ENCODE measurements at regions not wholly inside any gene's neighbourhood (a gene's known extent, or its start where the extent isn't known, plus 50 kb on each side); places are given as distances from the start of the nearest gene placed in this dataset.
A peak's percentile ranks its signal among the peaks of the same experiment; 100 is the strongest.

- H3K9ac ChIP-seq (ENCODE audit: low read length) = no peak overlapping the region
- H3K4me1 ChIP-seq (ENCODE audit: control insufficient read depth, low read depth, low read length) = no peaks in the 10 kb centered on the region
- no peak overlapping the region for H3K18ac ChIP-seq (ENCODE audit: low read length)
- no peaks in the 10 kb centered on the region for H3K79me1 ChIP-seq (ENCODE audit: low read length)
- WGBS (ENCODE audit: extremely low coverage, insufficient coverage, low lambda C conversion rate) = no CpG with 5 or more reads among the region's 3 CpGs
- no peaks in the 10 kb centered on the region for H3K36me3 ChIP-seq (ENCODE audit: control insufficient read depth, insufficient read depth, low read length)
- no peak overlapping the region for H3K4me3 ChIP-seq (ENCODE audit: low read length)
- H3K27ac ChIP-seq (ENCODE audit: low read depth, low read length) = no peak overlapping the region
- no peak overlapping the region for H3K4me2 ChIP-seq (ENCODE audit: low read length)
- H2BK15ac ChIP-seq (replicated peaks; ENCODE audit: low read depth) = no peak overlapping the region
- no peaks in the 10 kb centered on the region for H3K79me2 ChIP-seq (ENCODE audit: control insufficient read depth, insufficient read depth, low read length)
- H4K8ac ChIP-seq (ENCODE audit: low read depth, low read length) = no peak overlapping the region
- no peak for DNase-seq
- H3K4ac ChIP-seq (ENCODE audit: low read depth, low read length) = no peak overlapping the region
- no peaks in the 10 kb centered on the region for H3K27me3 ChIP-seq (ENCODE audit: insufficient read depth, low read length, poor library complexity)
- H3K56ac ChIP-seq (ENCODE audit: low read length) = no peak overlapping the region
- H3K23ac ChIP-seq (ENCODE audit: low read length) = no peak overlapping the region
- no peak overlapping the region for H2BK5ac ChIP-seq (ENCODE audit: low read length)
- H2AK5ac ChIP-seq (ENCODE audit: low read length) = no peak overlapping the region
- no peak overlapping the region for H4K5ac ChIP-seq (ENCODE audit: low read length)
- H2BK120ac ChIP-seq (ENCODE audit: low read depth, low read length) = no peak overlapping the region
Observed at GRCh38 chr4:181989071-181989470, 254.1 kb upstream of the TENM3 start.

- H2BK5ac ChIP-seq (ENCODE audit: low read length) = no peak overlapping the region
- H4K8ac ChIP-seq (ENCODE audit: low read depth, low read length) = no peak overlapping the region
- no peak overlapping the region for H3K27ac ChIP-seq (ENCODE audit: low read depth, low read length)
- H3K79me2 ChIP-seq (ENCODE audit: control insufficient read depth, insufficient read depth, low read length) = no peaks in the 10 kb centered on the region
- no peak overlapping the region for H2AK5ac ChIP-seq (ENCODE audit: low read length)
- H4K5ac ChIP-seq (ENCODE audit: low read length) = no peak overlapping the region
- no peaks in the 10 kb centered on the region for H3K36me3 ChIP-seq (ENCODE audit: control insufficient read depth, insufficient read depth, low read length)
- no peak overlapping the region for H2BK15ac ChIP-seq (replicated peaks; ENCODE audit: low read depth)
- no peaks in the 10 kb centered on the region for H3K27me3 ChIP-seq (ENCODE audit: insufficient read depth, low read length, poor library complexity)
- no peak overlapping the region for H3K23ac ChIP-seq (ENCODE audit: low read length)
- no peaks in the 10 kb centered on the region for H3K79me1 ChIP-seq (ENCODE audit: low read length)
- H2BK120ac ChIP-seq (ENCODE audit: low read depth, low read length) = no peak overlapping the region
- H3K4ac ChIP-seq (ENCODE audit: low read depth, low read length) = no peak overlapping the region
- no peak overlapping the region for H3K56ac ChIP-seq (ENCODE audit: low read length)
- no CpG with 5 or more reads among the region's 7 CpGs for WGBS (ENCODE audit: extremely low coverage, insufficient coverage, low lambda C conversion rate)
- H3K4me1 ChIP-seq (ENCODE audit: control insufficient read depth, low read depth, low read length) = no peaks in the 10 kb centered on the region
- H3K18ac ChIP-seq (ENCODE audit: low read length) = no peak overlapping the region
- DNase-seq = no peak
- no peak overlapping the region for H3K9ac ChIP-seq (ENCODE audit: low read length)
- no peak overlapping the region for H3K4me3 ChIP-seq (ENCODE audit: low read length)
- H3K4me2 ChIP-seq (ENCODE audit: low read length) = no peak overlapping the region
Observed at GRCh38 chr4:181991369-181992108, 251.7 kb upstream of the TENM3 start.

- no peak overlapping the region for H3K4me3 ChIP-seq (ENCODE audit: low read length)
- no CpG with 5 or more reads among the region's 5 CpGs for WGBS (ENCODE audit: extremely low coverage, insufficient coverage, low lambda C conversion rate)
Observed at GRCh38 chr4:181998398-181999295, 244.6 kb upstream of the TENM3 start.

GRCh38 chr4:182000077-182000476 is 243.1 kb upstream of the TENM3 start:
- Histone ChIP-seq H3K4me2 (ENCODE audit: low read length) (no peak overlapping the region), H3K27ac (ENCODE audit: low read depth, low read length) (no peak overlapping the region), H3K4me3 (ENCODE audit: low read length) (no peak overlapping the region), H3K4me1 (ENCODE audit: control insufficient read depth, low read depth, low read length) (no peaks in the 10 kb centered on the region), H3K79me1 (ENCODE audit: low read length) (no peaks in the 10 kb centered on the region), H4K8ac (ENCODE audit: low read depth, low read length) (no peak overlapping the region), H3K4ac (ENCODE audit: low read depth, low read length) (no peak overlapping the region), H2AK5ac (ENCODE audit: low read length) (no peak overlapping the region), H2BK15ac (replicated peaks; ENCODE audit: low read depth) (no peak overlapping the region), H3K18ac (ENCODE audit: low read length) (no peak overlapping the region), H3K36me3 (ENCODE audit: control insufficient read depth, insufficient read depth, low read length) (no peaks in the 10 kb centered on the region), H3K9ac (ENCODE audit: low read length) (no peak overlapping the region), H2BK5ac (ENCODE audit: low read length) (no peak overlapping the region), H4K5ac (ENCODE audit: low read length) (no peak overlapping the region), H3K56ac (ENCODE audit: low read length) (no peak overlapping the region), H3K79me2 (ENCODE audit: control insufficient read depth, insufficient read depth, low read length) (no peaks in the 10 kb centered on the region), H2BK120ac (ENCODE audit: low read depth, low read length) (no peak overlapping the region), H3K27me3 (ENCODE audit: insufficient read depth, low read length, poor library complexity) (no peaks in the 10 kb centered on the region), H3K23ac (ENCODE audit: low read length) (no peak overlapping the region)
- no CpG with 5 or more reads among the region's 6 CpGs for WGBS (ENCODE audit: extremely low coverage, insufficient coverage, low lambda C conversion rate)
- no peak for DNase-seq

More at GRCh38 chr4:181998398-181999295, 244.6 kb upstream of the TENM3 start:
- Histone ChIP-seq H2BK120ac (ENCODE audit: low read depth, low read length) (no peak overlapping the region), H3K79me1 (ENCODE audit: low read length) (no peaks in the 10 kb centered on the region), H3K27me3 (ENCODE audit: insufficient read depth, low read length, poor library complexity) (no peaks in the 10 kb centered on the region), H3K18ac (ENCODE audit: low read length) (no peak overlapping the region), H3K23ac (ENCODE audit: low read length) (no peak overlapping the region), H3K56ac (ENCODE audit: low read length) (no peak overlapping the region), H2BK15ac (replicated peaks; ENCODE audit: low read depth) (no peak overlapping the region), H4K8ac (ENCODE audit: low read depth, low read length) (peak overlapping the region; percentile 81), H3K36me3 (ENCODE audit: control insufficient read depth, insufficient read depth, low read length) (no peaks in the 10 kb centered on the region), H3K9ac (ENCODE audit: low read length) (no peak overlapping the region), H2AK5ac (ENCODE audit: low read length) (no peak overlapping the region), H3K4me2 (ENCODE audit: low read length) (no peak overlapping the region), H2BK5ac (ENCODE audit: low read length) (no peak overlapping the region), H3K79me2 (ENCODE audit: control insufficient read depth, insufficient read depth, low read length) (no peaks in the 10 kb centered on the region), H3K4me1 (ENCODE audit: control insufficient read depth, low read depth, low read length) (no peaks in the 10 kb centered on the region), H3K4ac (ENCODE audit: low read depth, low read length) (no peak overlapping the region), H3K27ac (ENCODE audit: low read depth, low read length) (no peak overlapping the region), H4K5ac (ENCODE audit: low read length) (no peak overlapping the region)
- no peak for DNase-seq

GRCh38 chr4:182010876-182011275 is 232.3 kb upstream of the TENM3 start:
- DNase-seq = no peak
- H3K27ac ChIP-seq (ENCODE audit: low read depth, low read length) = no peak overlapping the region

More at GRCh38 chr4:182010876-182011275, 232.3 kb upstream of the TENM3 start:
- WGBS (ENCODE audit: extremely low coverage, insufficient coverage, low lambda C conversion rate) = no CpG with 5 or more reads among the region's 1 CpG
- no peaks in the 10 kb centered on the region for H3K79me1 ChIP-seq (ENCODE audit: low read length)
- H2BK120ac ChIP-seq (ENCODE audit: low read depth, low read length) = no peak overlapping the region
- no peak overlapping the region for H3K23ac ChIP-seq (ENCODE audit: low read length)
- no peaks in the 10 kb centered on the region for H3K27me3 ChIP-seq (ENCODE audit: insufficient read depth, low read length, poor library complexity)
- H3K79me2 ChIP-seq (ENCODE audit: control insufficient read depth, insufficient read depth, low read length) = no peaks in the 10 kb centered on the region
- H3K36me3 ChIP-seq (ENCODE audit: control insufficient read depth, insufficient read depth, low read length) = no peaks in the 10 kb centered on the region
- no peak overlapping the region for H3K4ac ChIP-seq (ENCODE audit: low read depth, low read length)
- no peak overlapping the region for H3K4me2 ChIP-seq (ENCODE audit: low read length)
- no peak overlapping the region for H4K8ac ChIP-seq (ENCODE audit: low read depth, low read length)
- H3K9ac ChIP-seq (ENCODE audit: low read length) = no peak overlapping the region
- no peak overlapping the region for H2BK5ac ChIP-seq (ENCODE audit: low read length)
- H3K4me3 ChIP-seq (ENCODE audit: low read length) = no peak overlapping the region
- no peaks in the 10 kb centered on the region for H3K4me1 ChIP-seq (ENCODE audit: control insufficient read depth, low read depth, low read length)
- H2BK15ac ChIP-seq (replicated peaks; ENCODE audit: low read depth) = no peak overlapping the region
- no peak overlapping the region for H4K5ac ChIP-seq (ENCODE audit: low read length)
- no peak overlapping the region for H3K56ac ChIP-seq (ENCODE audit: low read length)
- H3K18ac ChIP-seq (ENCODE audit: low read length) = no peak overlapping the region
- no peak overlapping the region for H2AK5ac ChIP-seq (ENCODE audit: low read length)

All from mesendoderm (in vitro differentiated cells).